ENCODE measurements at regions not wholly inside any gene's neighbourhood (a gene's known extent, or its start where the extent isn't known, plus 50 kb on each side); places are given as distances from the start of the nearest gene placed in this dataset.

- TF ChIP-seq CTCF (IDR thresholded peaks at IDR 0.05) (no peak), POLR2A (IDR thresholded peaks at IDR 0.05) (no peak)
Measured at GRCh38 chr5:93675460-93676450, 65.6 kb downstream of the POU5F2 start.
